Ovary (tissue), 3 donors: ENCODE measurements at regions not wholly inside any gene's neighbourhood (a gene's known extent, or its start where the extent isn't known, plus 50 kb on each side); places are given as distances from the start of the nearest gene placed in this dataset.

Source experiments
- EP300 ChIP-seq: sonication (generic); formaldehyde crosslinking; IDR thresholded peaks from one replicate; pipeline ENCODE4 v1.6.1; 2017; ENCODE audit warnings: antibody characterized with exemption
- POLR2A ChIP-seq: fragments of 450-650 bp; IDR thresholded peaks from one replicate; pipeline ENCODE4 v1.6.1; 2017; ENCODE audit warnings: antibody characterized with exemption, mild to moderate bottlenecking, moderate library complexity
- TF ChIP-seq, protein P1 (sequence below), 3 donors: fragments of 450-650 bp in 2 of 3; fragments of 200-600 bp in 1 of 3; IDR thresholded peaks; one replicate each; pipeline versions ENCODE4 v1.5.1 to v1.8.0; 2016 to 2022; ENCODE audit warnings: antibody characterized with exemption in 3 of 3, mild to moderate bottlenecking in 1 of 3
- donor health status: DM: no; HTN: no; CAD: no.

DNA sequence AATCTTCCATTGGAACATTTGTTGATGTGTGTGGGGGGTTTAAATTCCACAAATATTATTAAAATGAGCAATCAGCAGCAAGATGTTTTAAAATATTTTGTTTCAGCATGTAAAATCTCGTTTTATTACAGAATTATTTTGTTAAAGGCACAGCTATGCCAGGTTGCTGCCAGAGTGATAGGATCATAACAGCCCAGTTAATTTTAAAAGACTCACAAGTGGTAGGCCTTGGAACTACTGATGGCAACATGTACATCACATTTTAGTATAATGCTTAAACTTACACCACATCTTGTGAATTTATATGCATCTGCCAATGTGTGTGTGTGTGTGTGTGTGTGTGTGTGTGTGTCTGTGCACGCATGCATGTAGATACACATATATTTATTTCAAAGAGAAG lies 97.8 kb upstream of the SPRY1 start:
- TF ChIP-seq, protein P1, sequence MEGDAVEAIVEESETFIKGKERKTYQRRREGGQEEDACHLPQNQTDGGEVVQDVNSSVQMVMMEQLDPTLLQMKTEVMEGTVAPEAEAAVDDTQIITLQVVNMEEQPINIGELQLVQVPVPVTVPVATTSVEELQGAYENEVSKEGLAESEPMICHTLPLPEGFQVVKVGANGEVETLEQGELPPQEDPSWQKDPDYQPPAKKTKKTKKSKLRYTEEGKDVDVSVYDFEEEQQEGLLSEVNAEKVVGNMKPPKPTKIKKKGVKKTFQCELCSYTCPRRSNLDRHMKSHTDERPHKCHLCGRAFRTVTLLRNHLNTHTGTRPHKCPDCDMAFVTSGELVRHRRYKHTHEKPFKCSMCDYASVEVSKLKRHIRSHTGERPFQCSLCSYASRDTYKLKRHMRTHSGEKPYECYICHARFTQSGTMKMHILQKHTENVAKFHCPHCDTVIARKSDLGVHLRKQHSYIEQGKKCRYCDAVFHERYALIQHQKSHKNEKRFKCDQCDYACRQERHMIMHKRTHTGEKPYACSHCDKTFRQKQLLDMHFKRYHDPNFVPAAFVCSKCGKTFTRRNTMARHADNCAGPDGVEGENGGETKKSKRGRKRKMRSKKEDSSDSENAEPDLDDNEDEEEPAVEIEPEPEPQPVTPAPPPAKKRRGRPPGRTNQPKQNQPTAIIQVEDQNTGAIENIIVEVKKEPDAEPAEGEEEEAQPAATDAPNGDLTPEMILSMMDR (IDR thresholded peaks at IDR 0.05): no peak
- TF ChIP-seq POLR2A (no peak), EP300 (no peak)
